Right hindlimb (tissue), 1 donor: ENCODE measurements at regions not wholly inside any gene's neighbourhood (a gene's known extent, or its start where the extent isn't known, plus 50 kb on each side); places are given as distances from the start of the nearest gene placed in this dataset.
A peak's percentile ranks its signal among the peaks of the same experiment; 100 is the strongest.

Experiments
- DNase-seq: peaks from one replicate; pipeline ENCODE4 v3.0.0-alpha.2; 2018

GRCh38 chr3:135885885-135886284 is 79.6 kb upstream of the PPP2R3A start:
- DNase-seq, result no peak

- DNase-seq, result no peak
Measured at GRCh38 chr3:135887220-135887619, 78.3 kb upstream of the PPP2R3A start.

GRCh38 chr3:135889443-135889842 is 76.1 kb upstream of the PPP2R3A start:
- no peak for DNase-seq

- no peak for DNase-seq
Measured at GRCh38 chr3:135891121-135891520, 74.4 kb upstream of the PPP2R3A start.

GRCh38 chr3:135895106-135895733 is 70.3 kb upstream of the PPP2R3A start:
- peak; percentile 62 for DNase-seq

GRCh38 chr3:135895734-135896121 is 69.8 kb upstream of the PPP2R3A start:
- no peak for DNase-seq

GRCh38 chr3:135896613-135897012 is 68.9 kb upstream of the PPP2R3A start:
- DNase-seq, result no peak

- no peak for DNase-seq
Measured at GRCh38 chr3:135897715-135898114, 67.8 kb upstream of the PPP2R3A start.

GRCh38 chr3:135898774-135899173 is 66.8 kb upstream of the PPP2R3A start:
- no peak for DNase-seq

- no peak for DNase-seq
Measured at GRCh38 chr3:135905058-135905724, 60.3 kb upstream of the PPP2R3A start.

- no peak for DNase-seq
Measured at GRCh38 chr3:135907422-135908165, 57.9 kb upstream of the PPP2R3A start.

GRCh38 chr3:135908225-135908624 is 57.3 kb upstream of the PPP2R3A start:
- no peak for DNase-seq

GRCh38 chr3:135908737-135909136 is 56.8 kb upstream of the PPP2R3A start:
- no peak for DNase-seq

- DNase-seq, result peak; percentile 71
Measured at GRCh38 chr3:135911110-135911509, 54.4 kb upstream of the PPP2R3A start.

GRCh38 chr3:135915206-135915605 is 50.3 kb upstream of the PPP2R3A start:
- no peak for DNase-seq
